Cerebellar cortex (tissue), 1 donor: ENCODE measurements at regions not wholly inside any gene's neighbourhood (a gene's known extent, or its start where the extent isn't known, plus 50 kb on each side); places are given as distances from the start of the nearest gene placed in this dataset.

Source experiments
- DNase-seq: peaks from one replicate; pipeline ENCODE4 v3.0.0-alpha.2; 2015; ENCODE audit warnings: low spot score

GRCh38 chr16:87052506-87052905 is 264.7 kb downstream of the C16orf95 start:
- no peak for DNase-seq

GRCh38 chr16:87053016-87053982 is 263.9 kb downstream of the C16orf95 start:
- no peak for DNase-seq

GRCh38 chr16:87054154-87054553 is 263.0 kb downstream of the C16orf95 start:
- DNase-seq = no peak

GRCh38 chr16:87054856-87055255 is 262.3 kb downstream of the C16orf95 start:
- DNase-seq = no peak

GRCh38 chr16:87056083-87056482 is 261.1 kb downstream of the C16orf95 start:
- no peak for DNase-seq

- DNase-seq = no peak
These were observed 260.6 kb downstream of the C16orf95 start for GRCh38 chr16:87056551-87056950.

GRCh38 chr16:87057211-87057881 is 259.8 kb downstream of the C16orf95 start:
- no peak for DNase-seq

- no peak for DNase-seq
These were observed 259.1 kb downstream of the C16orf95 start for GRCh38 chr16:87057951-87058560.

- DNase-seq = no peak
These were observed 258.4 kb downstream of the C16orf95 start for GRCh38 chr16:87058728-87059250.

- peak; percentile 16 for DNase-seq
These were observed 256.9 kb downstream of the C16orf95 start for GRCh38 chr16:87060034-87060986.

GRCh38 chr16:87061243-87061920 is 255.8 kb downstream of the C16orf95 start:
- no peak for DNase-seq

- peak; percentile 60 for DNase-seq
These were observed 254.4 kb downstream of the C16orf95 start for GRCh38 chr16:87062569-87063442.

- no peak for DNase-seq
These were observed 253.6 kb downstream of the C16orf95 start for GRCh38 chr16:87063543-87063942.

GRCh38 chr16:87064731-87065445 is 252.3 kb downstream of the C16orf95 start:
- DNase-seq = no peak

GRCh38 chr16:87065446-87066132 is 251.6 kb downstream of the C16orf95 start:
- DNase-seq = no peak

GRCh38 chr16:87066133-87067002 is 250.8 kb downstream of the C16orf95 start:
- no peak for DNase-seq

GRCh38 chr16:87067003-87067556 is 250.1 kb downstream of the C16orf95 start:
- no peak for DNase-seq
